ENCODE measurements at regions not wholly inside any gene's neighbourhood (a gene's known extent, or its start where the extent isn't known, plus 50 kb on each side); places are given as distances from the start of the nearest gene placed in this dataset.

DNA sequence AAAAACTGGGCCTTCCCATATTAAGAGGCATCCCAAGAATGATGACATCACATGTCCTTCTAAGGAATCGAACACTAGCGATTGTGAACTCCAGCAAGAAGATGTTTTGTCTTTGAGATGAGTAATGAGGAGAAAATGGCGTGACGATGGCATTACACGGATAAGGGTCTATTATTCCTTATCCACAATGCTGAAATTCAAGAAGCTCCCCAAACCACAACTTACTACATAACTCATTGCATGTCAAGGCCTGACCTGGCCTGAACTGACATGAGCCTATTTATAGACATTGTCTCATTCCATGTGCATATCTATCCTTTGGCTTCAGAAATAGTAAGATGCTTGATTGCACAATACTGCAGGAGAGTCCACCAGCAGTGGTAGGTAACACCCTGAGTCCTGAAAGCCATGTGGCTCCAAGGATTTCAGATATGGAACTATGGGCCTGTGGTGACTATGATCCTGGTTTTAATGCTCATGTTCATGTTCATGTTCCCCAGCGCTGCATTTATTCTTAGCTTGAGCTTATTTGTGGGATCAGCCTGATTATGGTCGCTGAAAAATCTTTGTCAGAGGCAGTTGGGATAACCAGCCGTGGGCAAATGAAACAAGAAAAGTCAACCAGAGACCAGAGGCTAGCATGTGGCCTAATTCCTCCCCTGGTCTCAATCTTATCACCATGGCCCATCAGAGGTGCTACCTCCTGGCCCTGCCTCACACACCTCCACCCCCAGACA is 183.2 kb upstream of the JARID2 start:
- Mint-ChIP-seq H3K9me3 (no peaks in the 10 kb centered on the region), H3K4me1 (no peaks in the 10 kb centered on the region), H3K4me3 (no peak overlapping the region), H3K27ac (ENCODE audit: unreplicated experiment) (no peak overlapping the region), H3K36me3 (ENCODE audit: low read depth) (no peaks in the 10 kb centered on the region), H3K27me3 (ENCODE audit: low read depth) (no peaks in the 10 kb centered on the region)
- no peak for TF ChIP-seq CTCF (conservative IDR thresholded peaks at IDR 0.05)
- DNase-seq (ENCODE audit: low read depth, low spot score), result no peak

DNA sequence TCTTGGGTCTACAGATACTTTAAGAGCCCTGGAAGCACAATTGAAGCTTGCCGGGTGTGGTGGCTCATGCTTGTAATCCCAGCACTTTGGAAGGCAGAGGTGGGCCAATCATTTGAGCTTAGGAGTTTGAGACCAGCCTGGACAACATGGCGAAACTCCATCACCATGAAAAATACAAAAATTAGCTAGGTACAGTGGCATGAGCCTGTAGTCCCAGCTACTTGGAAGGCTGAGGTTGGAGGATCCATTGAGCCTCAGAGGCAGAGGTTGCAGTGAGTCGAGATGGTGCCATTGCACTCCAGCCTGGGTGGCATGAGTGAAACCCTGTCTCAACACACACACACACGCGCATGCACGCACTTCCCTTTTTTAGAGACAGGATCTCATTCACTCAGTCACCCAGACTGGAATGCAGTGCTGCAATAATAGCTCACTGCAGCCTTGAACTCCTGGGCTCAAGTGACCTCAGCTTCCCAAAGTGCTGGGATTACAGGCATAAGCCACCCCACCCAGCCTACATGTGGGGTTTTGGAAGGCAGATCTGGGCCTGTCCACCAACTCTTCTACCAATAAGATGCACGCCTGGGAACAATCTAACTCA is 182.5 kb upstream of the JARID2 start:
- TF ChIP-seq CTCF (conservative IDR thresholded peaks at IDR 0.05), result no peak
- no peak overlapping the region for H3K27ac Mint-ChIP-seq (ENCODE audit: unreplicated experiment)
- H3K4me3 Mint-ChIP-seq, result no peak overlapping the region
- no peaks in the 10 kb centered on the region for H3K36me3 Mint-ChIP-seq (ENCODE audit: low read depth)
- no peaks in the 10 kb centered on the region for H3K9me3 Mint-ChIP-seq
- no peak for DNase-seq (ENCODE audit: low read depth, low spot score)
- H3K4me1 Mint-ChIP-seq, result no peaks in the 10 kb centered on the region
- no peaks in the 10 kb centered on the region for H3K27me3 Mint-ChIP-seq (ENCODE audit: low read depth)

DNA sequence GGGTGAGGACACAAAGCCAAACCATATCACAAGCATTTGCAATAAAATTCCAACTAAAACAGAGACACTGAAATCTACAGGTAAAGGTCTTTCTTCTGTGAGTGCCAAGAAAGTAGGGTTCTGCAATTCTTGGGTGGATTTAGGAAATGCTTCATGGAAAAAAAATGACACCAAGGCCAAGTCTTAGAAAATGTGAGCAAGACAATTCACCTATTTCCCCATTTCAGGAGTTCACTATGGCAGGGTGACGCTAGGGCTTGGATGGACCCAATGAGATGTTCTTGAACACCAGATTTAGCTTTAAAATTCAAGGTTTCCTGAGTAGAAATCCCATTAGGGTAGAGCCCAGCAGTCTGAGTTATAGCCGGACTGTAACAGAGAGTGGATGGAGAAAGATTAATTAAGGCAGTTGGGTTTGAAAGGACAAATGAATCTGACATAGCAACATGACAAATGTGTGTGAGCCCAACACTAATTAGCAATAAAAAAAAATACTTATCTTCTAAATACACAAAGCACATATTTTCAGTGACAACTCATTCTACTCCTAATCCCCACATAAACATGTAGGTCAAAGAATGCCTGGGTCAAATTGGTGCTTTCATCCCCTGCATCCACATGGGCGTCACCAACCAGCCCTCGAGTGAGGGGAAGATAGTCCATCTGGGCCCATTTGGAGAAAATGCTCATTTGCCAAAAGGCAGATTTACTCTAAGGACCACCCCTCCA is 180.4 kb upstream of the JARID2 start:
- no peak for DNase-seq (ENCODE audit: low read depth, low spot score)
- H3K4me3 Mint-ChIP-seq, result no peak overlapping the region
- no peak for TF ChIP-seq CTCF (conservative IDR thresholded peaks at IDR 0.05)
- no peaks in the 10 kb centered on the region for H3K9me3 Mint-ChIP-seq
- H3K27me3 Mint-ChIP-seq (ENCODE audit: low read depth), result no peaks in the 10 kb centered on the region
- H3K4me1 Mint-ChIP-seq, result no peaks in the 10 kb centered on the region
- no peak overlapping the region for H3K27ac Mint-ChIP-seq (ENCODE audit: unreplicated experiment)
- H3K36me3 Mint-ChIP-seq (ENCODE audit: low read depth), result no peaks in the 10 kb centered on the region

DNA sequence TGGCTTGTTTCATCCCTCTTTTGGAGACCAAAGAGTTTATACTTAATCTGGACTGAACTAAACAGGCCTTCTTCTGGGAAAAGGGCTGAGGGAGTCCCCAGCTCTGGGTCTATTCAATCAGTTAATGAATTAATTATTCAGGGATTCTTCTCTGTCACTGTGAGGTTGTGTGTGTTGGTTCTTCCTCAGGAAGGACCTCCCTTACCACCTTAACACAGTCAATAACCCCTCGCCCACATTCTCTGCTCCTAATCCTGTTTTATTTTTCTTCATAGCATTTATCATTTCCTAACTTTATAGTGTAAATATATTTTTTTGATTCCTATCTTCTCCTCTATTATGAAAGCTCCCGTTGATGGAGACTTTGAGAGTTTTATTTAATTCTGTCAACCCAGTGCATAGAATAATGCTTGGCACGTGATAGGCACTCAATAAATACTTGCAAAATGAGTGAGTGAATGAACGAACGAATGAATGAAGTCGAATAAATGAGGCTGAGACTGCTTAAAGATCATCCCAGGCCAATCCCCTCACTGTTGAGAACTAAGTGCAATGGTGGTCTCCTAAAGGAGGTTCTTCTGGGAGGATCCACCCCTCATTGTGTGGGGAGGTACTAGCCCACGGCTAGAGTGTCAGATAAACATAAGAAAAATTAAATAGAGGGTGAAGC is 179.6 kb upstream of the JARID2 start:
- H3K4me1 Mint-ChIP-seq, result no peaks in the 10 kb centered on the region
- H3K27ac Mint-ChIP-seq (ENCODE audit: unreplicated experiment), result no peak overlapping the region
- no peak overlapping the region for H3K4me3 Mint-ChIP-seq
- TF ChIP-seq CTCF (conservative IDR thresholded peaks at IDR 0.05), result no peak
- no peaks in the 10 kb centered on the region for H3K36me3 Mint-ChIP-seq (ENCODE audit: low read depth)
- H3K27me3 Mint-ChIP-seq (ENCODE audit: low read depth), result no peaks in the 10 kb centered on the region
- no peaks in the 10 kb centered on the region for H3K9me3 Mint-ChIP-seq
- DNase-seq (ENCODE audit: low read depth, low spot score), result no peak

GRCh38 chr6:15073344-15073789 is 172.5 kb upstream of the JARID2 start:
- peaks cover 5% of the 10 kb centered on the region for H3K4me1 Mint-ChIP-seq
- DNase-seq (ENCODE audit: low read depth, low spot score), result no peak
- no peak overlapping the region for H3K27ac Mint-ChIP-seq (ENCODE audit: unreplicated experiment)
- no peak overlapping the region for H3K4me3 Mint-ChIP-seq
- TF ChIP-seq CTCF (conservative IDR thresholded peaks at IDR 0.05), result no peak
- H3K36me3 Mint-ChIP-seq (ENCODE audit: low read depth), result no peaks in the 10 kb centered on the region
- H3K27me3 Mint-ChIP-seq (ENCODE audit: low read depth), result no peaks in the 10 kb centered on the region
- H3K9me3 Mint-ChIP-seq, result no peaks in the 10 kb centered on the region
